NCI-H1417 treated with DMSO at 0.1 percent for 48 hours (cell line): ENCODE measurements at regions not wholly inside any gene's neighbourhood (a gene's known extent, or its start where the extent isn't known, plus 50 kb on each side); places are given as distances from the start of the nearest gene placed in this dataset.

ENCODE experiments used
- DNase-seq: peaks from one replicate; lab custom pipeline; 2025; lab: John Stamatoyannopoulos, UW

- DNase-seq, result no peak
Measured at GRCh38 chr5:74286734-74287695, 353.5 kb downstream of the ENC1 start.

- DNase-seq, result no peak
Measured at GRCh38 chr5:74285675-74286280, 354.8 kb downstream of the ENC1 start.

GRCh38 chr5:74282490-74282889, 358.0 kb downstream of the ENC1 start:
- no peak for DNase-seq

DNA sequence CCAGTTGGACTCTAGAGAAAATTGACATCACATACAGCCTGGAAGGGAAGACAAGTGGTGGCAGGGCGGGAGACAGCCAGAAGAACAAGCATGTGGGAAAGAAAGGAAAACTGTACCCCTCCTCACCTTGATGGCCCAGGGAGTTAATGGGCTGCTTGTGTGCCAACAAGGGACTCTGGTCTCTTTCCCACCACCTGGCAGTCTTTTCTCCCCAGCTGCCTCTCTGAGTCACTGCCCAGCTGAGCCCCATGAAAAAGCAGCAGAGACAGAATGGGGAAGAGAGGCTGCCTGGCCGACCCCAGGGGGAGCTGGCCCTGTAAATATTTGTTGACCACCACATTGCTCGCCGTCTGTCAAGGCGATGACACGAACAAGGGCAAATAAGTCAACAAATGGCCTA, 359.4 kb downstream of the ENC1 start:
- no peak for DNase-seq

DNA sequence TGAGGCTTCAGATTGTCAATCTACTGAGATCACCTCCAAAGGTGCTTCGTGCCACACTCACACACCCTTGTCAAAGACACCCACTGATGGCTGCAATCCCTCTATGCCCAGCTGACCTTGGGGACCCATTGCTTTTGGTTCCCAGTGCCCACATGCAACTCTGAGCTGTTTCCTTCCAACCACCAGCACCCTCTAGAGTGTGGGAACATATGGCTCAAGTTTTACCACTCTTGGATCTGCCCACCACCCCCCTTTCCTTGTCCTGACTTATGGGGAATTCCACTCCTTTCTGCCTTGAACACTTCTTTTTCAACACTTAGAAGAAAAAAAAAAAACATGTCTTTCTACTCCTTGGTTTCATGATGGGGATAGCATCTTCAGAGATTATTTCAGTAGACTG, 360.2 kb downstream of the ENC1 start:
- no peak for DNase-seq

DNA sequence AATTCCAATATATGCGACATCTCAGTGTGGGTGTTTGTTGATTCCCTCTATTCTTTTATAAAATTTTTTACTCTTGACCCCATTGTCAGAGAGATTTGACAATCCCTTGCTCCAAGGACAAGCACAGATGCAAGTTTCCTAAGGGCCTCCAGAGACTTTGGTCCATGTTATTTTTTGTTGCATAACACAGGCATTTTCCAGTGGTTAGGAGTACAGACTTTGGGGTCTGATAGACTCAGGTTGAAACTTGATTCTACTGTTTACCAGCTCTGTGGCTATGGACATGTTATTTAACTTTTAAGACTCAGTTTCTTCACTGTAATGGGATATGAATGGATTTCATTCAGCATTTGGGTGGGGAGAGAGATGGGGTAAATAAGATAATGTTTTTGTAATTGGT, 361.3 kb downstream of the ENC1 start:
- no peak for DNase-seq

GRCh38 chr5:74277418-74277817, 363.1 kb downstream of the ENC1 start:
- no peak for DNase-seq

- no peak for DNase-seq
Measured at GRCh38 chr5:74275171-74275992, 365.1 kb downstream of the ENC1 start.

GRCh38 chr5:74274326-74274725, 366.2 kb downstream of the ENC1 start:
- no peak for DNase-seq

- DNase-seq, result no peak
Measured at GRCh38 chr5:74272831-74273451, 367.6 kb downstream of the ENC1 start.

DNA sequence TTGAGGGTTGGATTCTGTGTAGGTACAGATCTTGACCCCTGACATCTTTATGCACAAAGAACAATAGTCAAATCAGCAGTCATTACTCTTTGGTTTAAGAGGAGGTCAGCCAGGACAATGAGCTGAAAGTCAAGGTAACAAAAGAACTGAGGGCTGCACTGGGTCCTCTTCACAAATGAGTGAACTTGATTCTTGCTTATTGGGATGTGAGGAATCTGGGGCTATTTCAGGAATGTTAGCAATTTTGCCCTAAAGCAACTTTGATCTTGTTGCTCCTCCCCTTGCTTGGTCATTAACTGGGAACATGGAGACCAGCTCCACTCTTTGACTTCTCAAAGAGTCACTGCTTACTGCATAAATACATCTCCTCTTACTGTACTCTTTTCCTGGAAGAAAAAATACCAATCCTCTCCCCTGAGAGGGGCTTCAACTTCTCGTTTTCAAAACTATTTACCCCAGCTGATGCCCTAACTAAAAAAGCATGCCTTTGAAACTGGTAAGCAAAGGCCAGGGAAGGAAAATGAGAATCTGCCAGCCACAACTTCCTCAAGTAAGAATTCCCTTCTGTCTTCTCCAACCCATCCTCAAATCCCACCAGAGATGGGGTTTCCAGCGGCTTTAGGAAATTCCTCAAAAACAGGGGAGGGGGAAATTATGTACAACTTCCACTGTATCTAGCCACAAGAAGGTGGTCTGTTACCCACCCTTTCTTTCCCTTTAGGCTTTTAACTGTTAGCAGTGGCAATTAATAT, 368.3 kb downstream of the ENC1 start:
- DNase-seq, result no peak

- no peak for DNase-seq
Measured at GRCh38 chr5:74268297-74268696, 372.2 kb downstream of the ENC1 start.

GRCh38 chr5:74266836-74267235, 373.7 kb downstream of the ENC1 start:
- no peak for DNase-seq

- DNase-seq, result no peak
Measured at GRCh38 chr5:74266132-74266531, 374.4 kb downstream of the ENC1 start.

DNA sequence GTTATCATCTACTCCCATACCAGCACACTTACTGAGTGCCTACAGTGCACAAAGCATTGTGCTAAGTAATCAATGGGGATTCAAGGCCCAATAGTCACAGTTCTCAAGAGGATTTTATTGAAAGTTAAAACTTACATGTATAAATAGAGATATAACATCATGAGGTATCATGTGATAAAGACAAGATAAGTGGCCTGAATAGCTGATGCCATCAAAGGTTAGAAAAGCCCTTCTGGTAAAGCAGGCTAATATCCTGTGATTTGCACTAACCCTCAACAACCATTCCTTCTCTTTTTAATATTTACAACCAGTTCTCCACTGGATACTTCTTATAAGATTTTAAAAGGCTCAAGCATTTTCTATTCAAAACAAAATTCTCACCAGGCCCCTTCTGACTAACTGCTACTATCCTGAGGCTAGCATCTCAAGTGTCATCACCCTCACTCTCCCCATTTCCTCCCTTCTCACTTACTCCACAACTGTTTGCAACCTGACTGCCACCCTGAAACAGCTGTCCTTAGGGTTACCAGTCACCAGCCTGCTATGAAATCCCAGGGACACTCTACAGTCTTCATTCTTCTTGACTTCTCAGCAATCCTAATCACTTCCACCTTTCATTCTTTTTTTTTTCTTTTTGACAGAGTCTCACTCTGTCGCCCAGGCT, 377.9 kb downstream of the ENC1 start:
- DNase-seq, result no peak

GRCh38 chr5:74261866-74262265, 378.7 kb downstream of the ENC1 start:
- DNase-seq, result no peak

DNA sequence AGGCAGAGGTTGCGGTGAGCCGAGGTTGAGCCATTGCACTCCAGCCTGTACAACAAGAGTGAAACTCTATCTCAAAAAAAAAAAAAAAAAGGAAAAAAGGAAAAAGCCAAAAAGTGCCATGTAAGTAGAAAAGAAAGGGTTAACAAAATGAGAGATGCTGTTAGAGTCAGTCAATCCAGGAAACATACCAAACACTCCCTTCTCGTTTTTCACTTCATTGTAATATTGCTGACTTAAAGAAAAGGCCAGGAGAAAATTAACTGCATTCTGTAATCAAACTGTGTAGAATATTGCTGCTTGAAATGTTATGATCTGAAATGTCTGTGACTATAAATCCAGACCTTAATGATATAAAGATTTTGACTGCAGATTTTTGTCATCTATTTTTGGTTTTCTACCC, 379.1 kb downstream of the ENC1 start:
- DNase-seq, result no peak

DNA sequence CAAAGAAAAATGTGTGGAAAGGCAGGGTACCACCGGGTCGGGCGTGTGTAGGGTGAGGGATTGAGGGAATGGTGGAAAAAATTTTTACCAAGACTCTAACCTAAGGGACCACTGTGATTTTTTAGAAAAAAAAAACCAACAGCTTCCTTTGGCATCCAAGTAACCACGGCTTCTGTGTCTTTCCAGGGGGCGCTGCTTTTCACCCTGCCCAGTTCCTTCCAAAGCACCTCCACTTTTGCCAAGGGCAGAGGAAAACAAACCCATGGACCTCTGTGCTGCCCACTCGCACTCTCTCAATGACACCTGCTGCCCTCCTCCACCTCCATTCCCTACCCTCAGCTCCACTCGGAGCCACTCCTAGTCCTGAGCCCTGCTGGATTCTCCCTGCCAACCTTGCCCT, 381.0 kb downstream of the ENC1 start:
- no peak for DNase-seq

DNA sequence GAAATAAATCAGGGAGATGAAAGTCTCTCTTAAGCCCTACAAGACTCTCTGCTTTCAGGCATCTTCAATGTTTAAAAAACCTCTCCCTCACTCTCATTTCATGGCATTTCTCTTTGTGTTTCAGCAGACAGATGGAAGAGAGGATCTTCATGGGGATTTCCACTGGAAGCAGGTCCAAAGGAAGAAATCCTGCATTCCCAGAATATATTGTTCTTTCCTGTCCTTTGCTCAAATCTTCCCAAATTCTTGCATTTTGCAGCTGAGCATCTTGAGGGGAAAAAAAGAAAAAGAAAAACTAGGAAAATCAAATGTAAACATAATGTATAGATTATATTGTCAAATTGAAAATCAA, 382.2 kb downstream of the ENC1 start:
- no peak for DNase-seq

- DNase-seq, result no peak
Measured at GRCh38 chr5:74257645-74258313, 382.7 kb downstream of the ENC1 start.
